IMR-90 (cell line): ENCODE measurements at regions not wholly inside any gene's neighbourhood (a gene's known extent, or its start where the extent isn't known, plus 50 kb on each side); places are given as distances from the start of the nearest gene placed in this dataset.

Experiments
- ATAC-seq: fragments of 200-7000 bp; cut with Tn5 transposase; 2 replicates; pipeline ENCODE4 v1.9.1; 2020; ENCODE audit warnings: low read depth, mild to moderate bottlenecking, moderate library complexity
- BruUV-seq: library from RNA; stranded (reverse); fragments of 400-500 nt; replicated peaks from 2 replicates; lab custom pipeline; 2021; lab: Mats Ljungman, UMichigan
- CTCF ChIA-PET: fragments of 300-600 bp; formaldehyde crosslinking; extraction: SDS; loops from one replicate; lab custom pipeline; 2021; ENCODE audit warnings: antibody characterized with exemption; lab: Yijun Ruan, JAX
- POLR2A ChIA-PET: fragments of 300-600 bp; sonication (Branson Sonifier 250); formaldehyde crosslinking; loops from one replicate; lab custom pipeline; 2022; ENCODE audit warnings: antibody characterized with exemption; ENCODE audit not compliant: unreplicated experiment; lab: Charles Lee
- DNase-seq: peaks from one replicate; pipeline ENCODE4 v3.0.0; 2013
- H2AFZ ChIP-seq: replicated peaks from 2 replicates; pipeline ENCODE3; 2013; ENCODE audit warnings: low read length, mild to moderate bottlenecking; ENCODE audit not compliant: poor library complexity
- H2AK5ac ChIP-seq: 2 replicates; pipeline ENCODE4 v1.6.1; 2013; ENCODE audit warnings: low read depth, low read length, inconsistent platforms
- H2AK9ac ChIP-seq: replicated peaks from 2 replicates; pipeline ENCODE3; 2013; ENCODE audit warnings: mild to moderate bottlenecking, low read depth, low read length, moderate library complexity; ENCODE audit not compliant: poor library complexity
- H2BK120ac ChIP-seq: 2 replicates; pipeline ENCODE4 v1.6.1; 2013; ENCODE audit warnings: low read depth, low read length, inconsistent platforms
- H2BK15ac ChIP-seq: 3 replicates; pipeline ENCODE4 v1.6.1; 2013; ENCODE audit warnings: low read depth, low read length, inconsistent platforms
- H2BK20ac ChIP-seq: 2 replicates; pipeline ENCODE4 v1.6.1; 2013; ENCODE audit warnings: low read depth, mild to moderate bottlenecking, inconsistent platforms, low read length, moderate library complexity
- H2BK5ac ChIP-seq: 2 replicates; pipeline ENCODE4 v1.6.1; 2013; ENCODE audit warnings: mild to moderate bottlenecking, low read depth, low read length, inconsistent platforms; ENCODE audit not compliant: poor library complexity, severe bottlenecking
- H3K14ac ChIP-seq: replicated peaks from 2 replicates; pipeline ENCODE4 v1.6.1; 2013; ENCODE audit warnings: low read depth, low read length, inconsistent platforms
- H3K18ac ChIP-seq: 2 replicates; pipeline ENCODE4 v1.6.1; 2013; ENCODE audit warnings: low read depth, low read length, control low read depth
- H3K23ac ChIP-seq: 2 replicates; pipeline ENCODE4 v1.6.1; 2013; ENCODE audit warnings: low read depth, low read length, inconsistent platforms
- H3K27ac ChIP-seq: 2 replicates; pipeline ENCODE4 v1.5.1; 2013; ENCODE audit warnings: mild to moderate bottlenecking, control low read depth, low read length; ENCODE audit not compliant: insufficient read depth
- H3K27me3 ChIP-seq: 2 replicates; pipeline ENCODE4 v1.6.1; 2013; ENCODE audit warnings: low read length; ENCODE audit not compliant: control insufficient read depth, insufficient read depth
- H3K36me3 ChIP-seq: 2 replicates; pipeline ENCODE4 v1.6.1; 2013; ENCODE audit warnings: low read length, mixed read lengths; ENCODE audit not compliant: control insufficient read depth, insufficient read depth
- H3K4ac ChIP-seq: 2 replicates; pipeline ENCODE4 v1.6.1; 2013; ENCODE audit warnings: low read depth, low read length, inconsistent platforms
- H3K4me1 ChIP-seq: 2 replicates; pipeline ENCODE4 v1.6.1; 2013; ENCODE audit warnings: low read length, mixed read lengths; ENCODE audit not compliant: control insufficient read depth, insufficient read depth
- H3K4me2 ChIP-seq: 2 replicates; pipeline ENCODE4 v1.6.1; 2013; ENCODE audit warnings: low read depth, mild to moderate bottlenecking, control low read depth, low read length, moderate library complexity
- H3K4me3 ChIP-seq: 2 replicates; pipeline ENCODE4 v1.5.1; 2013; ENCODE audit warnings: low read depth, mild to moderate bottlenecking, control low read depth, low read length, moderate library complexity; ENCODE audit not compliant: insufficient read depth
- H3K56ac ChIP-seq: 2 replicates; pipeline ENCODE4 v1.6.1; 2013; ENCODE audit warnings: low read length, inconsistent platforms; ENCODE audit not compliant: insufficient read depth; ENCODE audit errors: extremely low read depth
- H3K79me1 ChIP-seq, 2 experiments: 2 replicates each; pipeline ENCODE4 v1.6.1; 2013; ENCODE audit warnings: low read length in 2 of 2, inconsistent platforms in 1 of 2, low read depth in 1 of 2
- H3K9ac ChIP-seq: 2 replicates; pipeline ENCODE4 v1.6.1; 2013; ENCODE audit warnings: low read depth, low read length, control low read depth
- H3K9me1 ChIP-seq: 2 replicates; pipeline ENCODE4 v1.6.1; 2013; ENCODE audit warnings: low read length, inconsistent platforms; ENCODE audit not compliant: insufficient read depth
- H3K9me3 ChIP-seq: 2 replicates; pipeline ENCODE4 v1.6.1; 2013; ENCODE audit warnings: low read length; ENCODE audit not compliant: control insufficient read depth, insufficient read depth
- H4K20me1 ChIP-seq: 2 replicates; pipeline ENCODE4 v1.6.1; 2013; ENCODE audit warnings: low read length, inconsistent platforms; ENCODE audit not compliant: insufficient read depth
- H4K5ac ChIP-seq: 2 replicates; pipeline ENCODE4 v1.6.1; 2013; ENCODE audit warnings: mild to moderate bottlenecking, low read depth, low read length, control low read depth
- H4K8ac ChIP-seq, 2 experiments: 2 replicates each; pipeline ENCODE4 v1.6.1; 2013; ENCODE audit warnings: low read depth in 2 of 2, low read length in 2 of 2, control low read depth in 1 of 2, inconsistent platforms in 1 of 2
- H4K91ac ChIP-seq: 2 replicates; pipeline ENCODE4 v1.6.1; 2013; ENCODE audit warnings: low read depth, low read length, inconsistent platforms; ENCODE audit not compliant: insufficient read depth
- RCOR1 ChIP-seq: IDR thresholded peaks from 2 replicates; pipeline ENCODE4 v1.6.1; 2012; ENCODE audit warnings: mild to moderate bottlenecking, low read length, improper control_type of control experiment; ENCODE audit not compliant: insufficient replicate concordance
- WGBS, 2 experiments: methylation state at CpG; one replicate each; pipeline versions ENCODE4 v1.1.5 to v1.1.7; 2013; ENCODE audit warnings: missing lambda C conversion rate in 2 of 2; ENCODE audit not compliant: insufficient read length in 1 of 2; ENCODE audit errors: extremely low coverage in 2 of 2; 5-methylcytosine and 5-hydroxymethylcytosine counted together
- dilution Hi-C: fragments of 300-500 bp; cut with HindIII; formaldehyde crosslinking; loops from one replicate; pipeline ENCODE4 v1.14.3; 2018; ENCODE audit warnings: low sequenced_read_pairs; ENCODE audit not compliant: unreplicated experiment
- in situ Hi-C: fragments of 300-500 bp; cut with MboI; formaldehyde crosslinking; loops from 3 replicates; pipeline ENCODE4 v1.14.3; 2019; ENCODE audit warnings: low sequenced_read_pairs, inconsistent platforms, mixed read lengths
- intact Hi-C: fragments of 100-400 bp; cut with micrococcal nuclease; formaldehyde crosslinking; loops from 2 replicates; pipeline ENCODE4 v1.10.0; 2022

DNA sequence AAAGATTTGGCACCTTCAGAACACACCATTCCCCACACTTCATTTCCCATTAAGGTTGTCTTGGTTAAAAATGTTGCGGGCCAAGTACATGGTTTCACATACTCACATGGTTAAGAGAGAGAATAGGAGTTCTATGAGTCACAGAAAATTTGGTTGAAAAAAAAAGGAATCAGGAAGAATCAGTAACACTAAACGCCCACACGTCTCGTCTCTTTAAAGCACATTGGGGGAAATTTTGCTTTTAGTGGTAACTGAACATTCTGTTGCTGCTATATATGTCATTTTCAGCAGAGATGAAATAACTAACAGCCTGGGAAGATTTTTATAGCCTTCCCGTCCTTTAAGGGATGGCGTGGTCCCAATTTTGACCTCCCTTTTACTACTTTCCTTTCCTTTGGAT lies 132.9 kb upstream of the ERG start:
- WGBS, 2 experiments = no CpG with 5 or more reads among the region's 6 CpGs
- H3K4ac ChIP-seq = no peak overlapping the region
- H3K79me1 ChIP-seq = no peaks in the 10 kb centered on the region
- H4K5ac ChIP-seq = no peak overlapping the region
- intact Hi-C loops (no loop called here), dilution Hi-C loops (no loop called here), in situ Hi-C loops (no loop called here)
- H4K91ac ChIP-seq = no peak overlapping the region
- H2AK9ac ChIP-seq = no peak overlapping the region
- no peak overlapping the region for H2BK20ac ChIP-seq
- no peaks in the 10 kb centered on the region for H4K20me1 ChIP-seq
- H3K4me3 ChIP-seq = no peak overlapping the region
- H2BK5ac ChIP-seq = no peak overlapping the region
- peaks cover 21% of the 10 kb centered on the region for H3K27me3 ChIP-seq
- H3K4me1 ChIP-seq = no peaks in the 10 kb centered on the region
- H3K9me1 ChIP-seq = no peaks in the 10 kb centered on the region
- H2BK15ac ChIP-seq = no peak overlapping the region
- H2BK120ac ChIP-seq = no peak overlapping the region
- H3K18ac ChIP-seq = no peak overlapping the region
- H3K23ac ChIP-seq = no peak overlapping the region
- no peak overlapping the region for H3K56ac ChIP-seq
- ChIA-PET POLR2A (no interaction called here), CTCF (no interaction called here)
- H2AK5ac ChIP-seq = no peak overlapping the region
- no peaks in the 10 kb centered on the region for H3K36me3 ChIP-seq
- H3K27ac ChIP-seq = no peak overlapping the region
- peaks cover 5% of the 10 kb centered on the region; the same call in 1 of the 2 replicates for H3K9me3 ChIP-seq
- no TSS peak for BruUV-seq
- H2AFZ ChIP-seq = no peak overlapping the region
- no peak overlapping the region for H3K4me2 ChIP-seq
- ATAC-seq (no peak), DNase-seq (no peak)
- TF ChIP-seq RCOR1 = no peak
- H3K14ac ChIP-seq = no peak overlapping the region
- no peak overlapping the region for H4K8ac ChIP-seq
- no peak overlapping the region for H3K9ac ChIP-seq
